HTR-8/SVneo (cell line): ENCODE measurements at regions not wholly inside any gene's neighbourhood (a gene's known extent, or its start where the extent isn't known, plus 50 kb on each side); places are given as distances from the start of the nearest gene placed in this dataset.

Experiments
- DNase-seq: peaks from one replicate; pipeline ENCODE4 v3.0.0; 2011; ENCODE audit warnings: low spot score, mixed read lengths; ENCODE audit not compliant: insufficient read length
- FAIRE-seq: peaks from 2 replicates; lab custom pipeline; 2011; peaks lifted over from hg19 to GRCh38; lab: Jason Lieb, UNC

DNA sequence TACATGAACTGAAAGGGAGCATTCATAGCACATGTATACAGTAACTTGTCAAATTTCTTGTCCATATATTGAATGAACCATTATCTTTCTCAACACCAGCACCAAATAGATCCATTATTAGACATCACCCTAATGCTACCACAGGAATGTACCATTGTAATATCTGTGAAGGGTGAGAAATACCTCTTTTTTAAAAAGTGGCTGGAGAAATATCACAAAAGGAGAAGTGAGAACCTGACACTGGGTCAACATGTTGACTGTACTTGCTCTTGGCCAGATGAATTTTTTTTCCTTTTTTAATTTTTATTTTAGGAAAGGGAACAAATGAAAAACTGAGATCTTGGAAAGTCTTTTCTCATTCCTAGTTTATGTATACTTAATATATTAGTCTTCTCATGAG, 63.5 kb downstream of the CAVIN2 start:
- DNase-seq = no peak
- no peak for FAIRE-seq
